HG03442 (cell line): ENCODE measurements at regions not wholly inside any gene's neighbourhood (a gene's known extent, or its start where the extent isn't known, plus 50 kb on each side); places are given as distances from the start of the nearest gene placed in this dataset.

Experiments used
- ATAC-seq: cut with Tn5 transposase; IDR thresholded peaks from one replicate; pipeline ENCODE4 v1.9.1; 2021; ENCODE audit warnings: mild to moderate bottlenecking, moderate library complexity; ENCODE audit not compliant: unreplicated experiment

GRCh38 chr3:70849911-70850699 is 537.7 kb upstream of the MDFIC2 start:
- ATAC-seq = no peak

GRCh38 chr3:70840106-70840870 is 527.9 kb upstream of the MDFIC2 start:
- no peak for ATAC-seq

- ATAC-seq = no peak
These were observed 521.0 kb upstream of the MDFIC2 start for GRCh38 chr3:70833239-70833960.

GRCh38 chr3:70832834-70833205 is 520.4 kb upstream of the MDFIC2 start:
- no peak for ATAC-seq

GRCh38 chr3:70832089-70832833 is 519.8 kb upstream of the MDFIC2 start:
- ATAC-seq = no peak

- ATAC-seq = no peak
These were observed 516.7 kb upstream of the MDFIC2 start for GRCh38 chr3:70829092-70829491.

- ATAC-seq = no peak
These were observed 512.3 kb upstream of the MDFIC2 start for GRCh38 chr3:70824773-70825172.

- ATAC-seq = no peak
These were observed 511.6 kb upstream of the MDFIC2 start for GRCh38 chr3:70824078-70824477.

GRCh38 chr3:70823622-70824021 is 511.2 kb upstream of the MDFIC2 start:
- no peak for ATAC-seq

- ATAC-seq = no peak
These were observed 510.2 kb upstream of the MDFIC2 start for GRCh38 chr3:70822669-70823068.

GRCh38 chr3:70821602-70822001 is 509.2 kb upstream of the MDFIC2 start:
- ATAC-seq = no peak

GRCh38 chr3:70820397-70820796 is 508.0 kb upstream of the MDFIC2 start:
- no peak for ATAC-seq

- no peak for ATAC-seq
These were observed 505.7 kb upstream of the MDFIC2 start for GRCh38 chr3:70818145-70818544.

GRCh38 chr3:70816346-70816745 is 503.9 kb upstream of the MDFIC2 start:
- ATAC-seq = no peak

- no peak for ATAC-seq
These were observed 503.4 kb upstream of the MDFIC2 start for GRCh38 chr3:70815817-70816216.

- ATAC-seq = no peak
These were observed 500.9 kb upstream of the MDFIC2 start for GRCh38 chr3:70813311-70813710.

GRCh38 chr3:70811880-70812279 is 499.4 kb upstream of the MDFIC2 start:
- no peak for ATAC-seq

GRCh38 chr3:70808881-70809280 is 496.4 kb upstream of the MDFIC2 start:
- ATAC-seq = no peak

GRCh38 chr3:70806556-70806955 is 494.1 kb upstream of the MDFIC2 start:
- ATAC-seq = no peak

- ATAC-seq = no peak
These were observed 493.6 kb upstream of the MDFIC2 start for GRCh38 chr3:70806021-70806420.
